GM21786 (cell line): ENCODE measurements at regions not wholly inside any gene's neighbourhood (a gene's known extent, or its start where the extent isn't known, plus 50 kb on each side); places are given as distances from the start of the nearest gene placed in this dataset.
"Not testable (repeated sequence)": the region's sequence is repeated elsewhere in the genome, so short reads cannot be mapped to it uniquely, and the experiment has no call there.

ENCODE experiments used
- ATAC-seq: cut with Tn5 transposase; IDR thresholded peaks from one replicate; pipeline ENCODE4 v1.9.1; 2021; ENCODE audit not compliant: unreplicated experiment

- no peak for ATAC-seq
Observed at GRCh38 chr3:177382944-177383343, 185.7 kb upstream of the TBL1XR1 start.

DNA sequence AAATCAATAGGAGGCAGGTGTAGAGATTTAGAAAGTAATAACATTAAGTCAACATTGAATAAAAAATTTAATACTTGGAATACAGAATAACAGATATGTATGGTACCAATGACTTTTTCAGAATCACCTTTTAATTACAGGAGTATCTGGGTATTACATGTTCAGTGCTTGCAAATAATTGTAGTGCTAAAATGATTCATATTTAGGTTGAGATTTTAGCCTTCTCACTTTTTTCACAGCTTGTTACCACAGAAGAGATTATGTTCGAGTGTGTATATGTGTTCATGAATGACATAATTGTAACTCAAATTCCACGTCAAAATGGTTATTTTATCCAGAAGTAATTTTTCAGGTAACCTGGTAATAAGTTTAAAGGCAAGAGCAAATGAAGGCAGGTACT lies 187.9 kb upstream of the TBL1XR1 start:
- no peak for ATAC-seq

DNA sequence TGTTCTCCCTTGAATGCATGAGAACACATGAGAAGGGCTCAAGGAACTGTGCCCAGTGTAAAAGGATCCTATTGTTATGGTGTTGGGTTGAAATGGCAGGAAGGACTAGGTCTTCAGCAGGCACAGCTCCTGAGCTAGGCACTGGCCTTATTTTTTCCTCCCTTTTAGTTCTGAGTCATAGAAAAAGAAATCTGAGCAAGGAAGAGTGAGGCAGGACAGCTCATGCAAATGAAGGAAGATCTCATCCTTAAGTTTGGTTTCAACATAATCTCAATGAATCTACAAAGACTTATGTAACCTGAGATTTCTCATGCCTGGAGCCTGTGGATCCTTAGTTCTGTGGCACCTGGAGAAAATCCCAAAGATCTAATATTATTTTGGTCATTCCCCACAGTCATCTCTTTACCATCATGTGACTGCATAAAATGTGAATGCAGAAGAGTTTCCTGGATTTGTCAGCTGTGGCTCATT lies 188.6 kb upstream of the TBL1XR1 start:
- no peak for ATAC-seq

GRCh38 chr3:177388209-177388608 lies 190.9 kb upstream of the TBL1XR1 start:
- ATAC-seq: no peak

DNA sequence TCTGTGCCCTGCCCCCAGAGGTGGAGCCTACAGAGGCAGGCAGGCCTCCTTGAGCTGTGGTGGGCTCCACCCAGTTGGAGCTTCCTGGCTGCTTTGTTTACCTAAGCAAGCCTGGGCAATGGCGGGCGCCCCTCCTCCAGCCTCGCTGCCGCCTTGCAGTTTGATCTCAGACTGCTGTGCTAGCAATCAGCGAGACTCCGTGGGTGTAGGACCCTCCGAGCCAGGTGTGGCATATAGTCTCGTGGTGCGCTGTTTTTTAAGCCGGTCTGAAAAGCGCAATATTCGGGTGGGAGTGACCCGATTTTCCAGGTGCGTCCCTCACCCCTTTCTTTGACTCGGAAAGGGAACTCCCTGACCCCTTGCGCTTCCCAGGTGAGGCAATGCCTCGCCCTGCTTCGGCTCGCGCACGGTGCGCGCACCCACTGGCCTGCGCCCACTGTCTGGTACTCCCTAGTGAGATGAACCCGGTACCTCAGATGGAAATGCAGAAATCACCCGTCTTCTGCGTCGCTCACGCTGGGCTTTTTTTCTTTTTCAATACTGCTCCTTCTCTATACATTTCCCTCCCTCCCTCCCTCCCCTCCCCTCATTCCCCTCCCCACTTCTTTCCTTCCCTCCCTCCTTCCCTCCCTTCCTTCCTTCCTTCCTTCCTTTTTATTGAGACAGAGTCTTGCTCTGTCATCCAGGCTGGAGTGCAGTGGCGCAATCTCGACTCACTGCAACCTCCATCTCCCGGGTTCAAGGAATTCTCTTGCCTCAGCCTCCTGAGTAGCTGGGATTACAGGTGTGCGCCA lies 197.1 kb upstream of the TBL1XR1 start:
- ATAC-seq: not testable (repeated sequence)

DNA sequence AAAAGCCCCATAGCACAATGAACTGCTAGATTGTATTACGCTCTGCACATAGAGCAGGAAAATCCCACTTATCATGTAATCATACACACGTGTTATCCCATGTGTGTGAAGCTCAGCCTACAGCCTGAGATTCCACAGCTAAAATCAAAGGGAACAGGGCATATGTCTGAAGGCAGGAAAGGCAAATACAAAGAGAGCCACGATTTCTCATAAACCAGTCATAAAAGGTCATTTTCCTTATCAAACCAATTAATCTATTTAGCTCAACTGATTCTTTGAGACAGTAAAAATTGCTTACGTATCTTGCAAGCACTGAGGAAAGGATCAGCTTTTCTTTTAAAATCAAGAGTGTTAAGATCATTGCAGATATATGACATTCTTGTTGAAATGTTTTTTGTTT lies 199.5 kb upstream of the TBL1XR1 start:
- ATAC-seq: no peak

DNA sequence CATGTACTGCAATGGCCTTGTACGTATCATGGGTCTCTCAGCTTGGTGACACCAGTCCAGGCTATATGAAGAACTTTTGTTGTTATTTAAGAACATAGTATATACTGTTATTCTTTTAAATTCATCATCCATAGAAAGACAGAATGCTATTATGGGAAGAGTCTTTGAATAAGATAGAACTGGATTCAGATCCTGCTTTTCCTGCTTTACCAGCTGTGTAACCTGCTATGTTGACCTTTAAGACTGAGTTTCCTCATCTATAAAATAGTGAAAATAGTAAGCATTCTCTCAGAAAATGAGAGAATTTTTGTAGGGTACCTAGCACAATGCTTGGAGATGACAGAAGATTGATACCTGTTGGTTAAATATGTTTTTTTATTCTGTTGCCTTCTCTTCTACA lies 204.1 kb upstream of the TBL1XR1 start:
- ATAC-seq: no peak

GRCh38 chr3:177402533-177402932 lies 205.3 kb upstream of the TBL1XR1 start:
- ATAC-seq: no peak

DNA sequence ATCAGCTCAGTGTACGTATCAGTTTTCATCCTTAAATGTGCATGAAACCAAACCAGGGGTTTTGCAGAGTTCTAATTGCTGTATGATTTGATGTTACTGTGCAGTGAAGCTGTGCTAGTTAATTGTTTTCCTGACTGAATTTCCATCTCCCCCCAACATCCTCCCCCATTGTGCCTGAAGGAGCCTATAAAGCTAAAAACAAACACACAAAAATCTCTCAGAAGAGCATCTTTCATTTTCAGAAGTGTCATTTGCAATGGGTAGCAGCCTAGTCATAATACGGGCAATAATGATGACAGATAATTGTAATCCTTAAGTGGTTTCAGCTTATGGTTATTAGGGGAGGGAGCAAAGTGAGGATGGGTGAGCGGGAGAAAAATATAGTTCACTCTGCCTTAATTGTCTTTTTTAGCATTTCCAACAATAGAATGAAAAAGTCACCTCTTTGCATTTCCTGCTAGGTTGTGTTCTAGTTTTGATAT lies 207.9 kb upstream of the TBL1XR1 start:
- no peak for ATAC-seq

DNA sequence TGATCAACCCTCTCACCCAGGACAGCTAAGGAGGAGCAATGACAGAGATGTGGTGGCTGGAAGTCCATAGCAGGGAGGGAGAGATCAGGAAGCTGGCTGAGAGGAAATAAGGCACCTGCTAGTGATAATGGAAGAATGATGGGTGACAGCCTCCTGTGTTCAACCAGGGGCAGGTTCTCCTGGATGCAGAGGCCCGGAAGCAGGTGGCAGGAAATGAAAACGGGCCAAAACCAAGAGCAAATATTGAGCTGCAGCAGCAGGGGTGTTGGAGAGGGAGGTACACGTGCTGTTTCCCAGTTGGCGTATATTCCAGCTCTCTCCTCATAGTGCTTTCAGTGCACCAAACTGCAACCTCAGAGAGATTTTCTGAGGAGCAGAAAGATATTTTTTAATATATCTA lies 213.4 kb upstream of the TBL1XR1 start:
- no peak for ATAC-seq

DNA sequence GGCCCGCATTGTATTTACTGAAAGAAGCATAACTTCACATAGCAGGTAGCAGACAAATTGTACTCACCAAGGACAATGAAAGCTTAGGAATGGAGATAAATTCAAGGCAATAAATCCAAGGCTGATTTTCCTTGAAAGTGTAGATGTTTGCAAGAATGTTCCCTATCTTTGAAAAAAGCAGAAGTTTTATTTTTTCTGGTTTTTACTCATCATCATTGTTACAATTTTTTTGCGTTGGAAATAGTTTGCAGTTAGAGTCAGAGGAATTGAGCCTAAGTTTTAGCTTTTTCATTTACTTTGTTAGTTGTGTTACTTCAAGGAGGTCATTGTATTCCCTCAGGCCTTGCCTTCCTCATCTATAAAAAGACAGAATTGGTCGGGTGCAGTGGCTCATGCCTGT lies 213.9 kb upstream of the TBL1XR1 start:
- no peak for ATAC-seq

DNA sequence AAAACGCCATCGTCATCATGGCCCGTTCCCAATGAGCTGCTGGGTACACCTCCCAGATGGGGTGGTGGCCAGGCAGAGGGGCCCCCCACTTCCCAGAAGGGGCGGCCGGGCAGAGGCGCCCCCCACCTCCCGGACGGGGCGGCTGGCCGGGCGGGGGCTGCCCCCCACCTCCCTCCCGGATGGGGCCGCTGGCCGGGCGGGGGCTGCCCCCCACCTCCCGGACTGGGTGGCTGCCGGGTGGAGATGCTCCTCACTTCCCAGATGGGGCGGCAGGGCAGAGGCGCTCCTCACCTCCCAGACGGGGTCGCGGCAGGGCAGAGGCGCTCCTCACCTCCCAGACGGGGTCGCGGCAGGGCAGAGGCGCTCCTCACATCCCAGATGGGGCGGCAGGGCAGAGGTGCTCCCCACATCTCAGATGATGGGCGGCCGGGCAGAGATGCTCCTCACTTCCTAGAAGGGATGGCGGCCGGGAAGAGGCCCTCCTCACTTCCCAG lies 215.4 kb upstream of the TBL1XR1 start:
- ATAC-seq: not testable (repeated sequence)

- no peak for ATAC-seq
Observed at GRCh38 chr3:177414093-177414492, 216.8 kb upstream of the TBL1XR1 start.

- ATAC-seq: no peak
Observed at GRCh38 chr3:177418787-177419186, 221.5 kb upstream of the TBL1XR1 start.

DNA sequence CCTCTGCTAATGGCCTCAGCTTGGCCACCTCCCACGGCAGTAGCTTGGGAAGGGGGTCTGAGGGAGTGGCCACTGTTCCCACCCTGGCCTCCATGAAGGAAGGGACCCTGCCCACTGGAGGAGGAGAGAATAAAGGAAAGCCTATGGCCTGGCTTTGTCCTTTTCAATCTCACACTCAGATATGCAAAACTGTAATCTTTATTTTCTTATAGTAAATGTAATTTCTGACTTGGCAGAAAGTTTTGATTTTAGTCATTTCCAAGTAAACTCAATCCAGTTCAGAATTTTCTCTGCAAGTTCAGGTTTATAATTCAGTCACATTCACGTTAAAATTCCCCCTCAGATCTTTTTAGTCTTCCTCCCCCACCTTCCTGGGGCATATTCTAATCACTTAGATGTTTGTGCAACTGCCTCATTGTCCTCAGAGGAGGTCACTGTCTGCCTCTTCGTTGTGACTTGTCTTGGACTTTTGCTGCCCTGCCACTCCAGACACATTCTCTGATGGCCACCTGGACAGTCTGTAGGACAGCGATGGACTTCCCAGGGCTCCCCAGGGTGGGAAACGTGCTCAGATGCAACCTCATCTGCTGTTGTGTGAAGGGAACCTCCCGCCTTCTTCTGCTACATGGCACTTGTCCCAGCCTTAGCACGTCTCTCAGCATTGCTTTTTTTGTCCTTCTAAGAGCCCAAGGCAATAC lies 222.8 kb upstream of the TBL1XR1 start:
- no peak for ATAC-seq

- ATAC-seq: no peak
Observed at GRCh38 chr3:177420651-177421480, 223.6 kb upstream of the TBL1XR1 start.

GRCh38 chr3:177421481-177421785 lies 224.2 kb upstream of the TBL1XR1 start:
- no peak for ATAC-seq

GRCh38 chr3:177424521-177424920 lies 227.2 kb upstream of the TBL1XR1 start:
- no peak for ATAC-seq

- ATAC-seq: no peak
Observed at GRCh38 chr3:177425042-177425441, 227.8 kb upstream of the TBL1XR1 start.

- ATAC-seq: no peak
Observed at GRCh38 chr3:177426106-177426877, 229.0 kb upstream of the TBL1XR1 start.
